CD14-positive monocyte (primary cell): ENCODE measurements at regions not wholly inside any gene's neighbourhood (a gene's known extent, or its start where the extent isn't known, plus 50 kb on each side); places are given as distances from the start of the nearest gene placed in this dataset.

Experiments
- DNase-seq, 3 donors: peaks; one replicate each; pipeline ENCODE4 v3.0.0-alpha.2; 2011 to 2022
- H2AFZ ChIP-seq: 2 replicates; pipeline ENCODE4 v1.6.0; 2012; ENCODE audit warnings: mild to moderate bottlenecking, low read depth, low read length, inconsistent platforms; ENCODE audit not compliant: insufficient read depth, poor library complexity, severe bottlenecking
- H3K27ac ChIP-seq, 2 donors: 1 replicate in 1 of 2; 2 replicates in 1 of 2; pipeline ENCODE4 v1.5.1; 2012 to 2013; ENCODE audit warnings: low read length in 2 of 2, control low read depth in 1 of 2, inconsistent platforms in 1 of 2, low read depth in 1 of 2, mild to moderate bottlenecking in 1 of 2
- H3K27me3 ChIP-seq, 2 donors: one replicate each; pipeline versions ENCODE4 v1.6.0 to v1.6.1; 2011 to 2013; ENCODE audit warnings: low read length in 2 of 2; ENCODE audit not compliant: control insufficient read depth in 2 of 2, insufficient read depth in 2 of 2
- H3K36me3 ChIP-seq, 2 donors: replicated peaks in 1 of 2; 1 replicate in 1 of 2; 2 replicates in 1 of 2; pipeline versions ENCODE4 v1.5.1 to v1.6.1; 2012 to 2013; ENCODE audit warnings: low read length in 2 of 2, control low read depth in 1 of 2, inconsistent platforms in 1 of 2, mild to moderate bottlenecking in 1 of 2; ENCODE audit not compliant: insufficient read depth in 2 of 2, control insufficient read depth in 1 of 2
- H3K4me1 ChIP-seq, 2 donors: 1 replicate in 1 of 2; 2 replicates in 1 of 2; pipeline versions ENCODE4 v1.5.1 to v1.6.1; 2012 to 2013; ENCODE audit warnings: low read length in 2 of 2, control low read depth in 1 of 2, inconsistent platforms in 1 of 2, mild to moderate bottlenecking in 1 of 2, moderate library complexity in 1 of 2; ENCODE audit not compliant: insufficient read depth in 2 of 2, control insufficient read depth in 1 of 2
- H3K4me2 ChIP-seq: replicated peaks from 2 replicates; pipeline ENCODE3; 2012; ENCODE audit warnings: low read length, moderate library complexity, mild to moderate bottlenecking; ENCODE audit not compliant: poor library complexity, severe bottlenecking; ENCODE audit errors: extremely low read depth
- H3K4me3 ChIP-seq, 3 experiments: fragments of 200-600 bp in 1 of 3; sonication (generic) in 1 of 3; replicated peaks in 1 of 3; 1 replicate in 2 of 3; 2 replicates in 1 of 3; pipeline ENCODE4 v1.5.1; 2011 to 2013; ENCODE audit warnings: low read length in 3 of 3, mild to moderate bottlenecking in 3 of 3, control low read depth in 2 of 3, low read depth in 2 of 3, inconsistent platforms in 1 of 3, moderate library complexity in 1 of 3
- H3K79me2 ChIP-seq: 2 replicates; pipeline ENCODE4 v1.6.0; 2012; ENCODE audit warnings: mild to moderate bottlenecking, control low read depth, inconsistent platforms, low read length, moderate library complexity; ENCODE audit not compliant: insufficient read depth
- H3K9ac ChIP-seq: 2 replicates; pipeline ENCODE4 v1.6.0; 2017; ENCODE audit warnings: low read length, mild to moderate bottlenecking; ENCODE audit not compliant: insufficient read depth, poor library complexity, severe bottlenecking
- H3K9me3 ChIP-seq, 2 donors: replicated peaks in 1 of 2; 1 replicate in 1 of 2; 2 replicates in 1 of 2; pipeline versions ENCODE4 v1.5.1 to v1.6.1; 2012 to 2013; ENCODE audit warnings: low read length in 2 of 2, control low read depth in 1 of 2; ENCODE audit not compliant: control insufficient read depth in 1 of 2, insufficient read depth in 1 of 2
- H4K20me1 ChIP-seq: 2 replicates; pipeline ENCODE4 v1.6.0; 2012; ENCODE audit warnings: mild to moderate bottlenecking, low read length, control low read depth, moderate library complexity; ENCODE audit not compliant: insufficient read depth
- H3K27ac Mint-ChIP-seq, 7 donors: one replicate each; pipeline ENCODE4 v1.8.0; 2020; ENCODE audit warnings: mild to moderate bottlenecking in 7 of 7, mixed read lengths in 7 of 7, moderate library complexity in 6 of 7, inconsistent platforms in 2 of 7
- H3K27me3 Mint-ChIP-seq, 3 donors: one replicate each; pipeline ENCODE4 v1.8.0; 2021 to 2022; ENCODE audit warnings: low read depth in 3 of 3, mild to moderate bottlenecking in 3 of 3, mixed read lengths in 3 of 3, moderate library complexity in 3 of 3, inconsistent platforms in 1 of 3
- H3K36me3 Mint-ChIP-seq, 2 donors: one replicate each; pipeline ENCODE4 v1.8.0; 2020; ENCODE audit warnings: mixed read lengths in 2 of 2, inconsistent platforms in 1 of 2, mild to moderate bottlenecking in 1 of 2
- H3K4me1 Mint-ChIP-seq: one replicate; pipeline ENCODE4 v1.8.0; 2020; ENCODE audit warnings: mild to moderate bottlenecking, mixed read lengths
- H3K4me3 Mint-ChIP-seq, 2 donors: one replicate each; pipeline ENCODE4 v1.8.0; 2020; ENCODE audit warnings: mild to moderate bottlenecking in 2 of 2, mixed read lengths in 2 of 2, moderate library complexity in 1 of 2
- H3K9me3 Mint-ChIP-seq, 7 donors: one replicate each; pipeline ENCODE4 v1.8.0; 2020 to 2022; ENCODE audit warnings: mixed read lengths in 7 of 7, mild to moderate bottlenecking in 6 of 7, moderate library complexity in 6 of 7, inconsistent platforms in 2 of 7
- CTCF ChIP-seq: fragments of 200-600 bp; IDR thresholded peaks from one replicate; pipeline ENCODE4 v1.8.0; 2022; ENCODE audit warnings: antibody characterized with exemption, mild to moderate bottlenecking
- WGBS: methylation state at CpG from one replicate; pipeline ENCODE4 v1.1.5; 2013; ENCODE audit warnings: missing lambda C conversion rate; ENCODE audit not compliant: insufficient coverage; 5-methylcytosine and 5-hydroxymethylcytosine counted together
- intact Hi-C, 2 donors: fragments of 100-400 bp; cut with micrococcal nuclease; formaldehyde crosslinking; loops; one replicate each; pipeline versions ENCODE4 v1.15.0 to v1.15.1; 2023

GRCh38 chr5:173757403-173758209 is 130.5 kb upstream of the CPEB4 start:
- H2AFZ ChIP-seq, result no peak overlapping the region
- H3K4me2 ChIP-seq, result no peak overlapping the region
- no peak for TF ChIP-seq CTCF
- no peak overlapping the region for H3K4me3 ChIP-seq
- H4K20me1 ChIP-seq, result no peaks in the 10 kb centered on the region
- no peaks in the 10 kb centered on the region for H3K9me3 ChIP-seq
- H3K4me1 ChIP-seq, result peaks cover under 1 to 4% of the 10 kb centered on the region in 2 donors
- Mint-ChIP-seq H3K9me3 (no peaks in the 10 kb centered on the region), H3K27me3 (peaks cover 2 to 4% (median 3%) of the 10 kb centered on the region in 3 donors), H3K4me1 (peaks cover 12% of the 10 kb centered on the region), H3K36me3 (no peaks in the 10 kb centered on the region), H3K27ac (no peak overlapping the region), H3K4me3 (no peak overlapping the region)
- no peak overlapping the region for H3K27ac ChIP-seq
- intact Hi-C loops, result no loop called here
- no peaks in the 10 kb centered on the region for H3K27me3 ChIP-seq
- no peak overlapping the region for H3K9ac ChIP-seq
- WGBS, result 94% methylated on average over 9 of the region's 12 CpGs
- no peaks in the 10 kb centered on the region for H3K79me2 ChIP-seq
- DNase-seq, result no peak
- H3K36me3 ChIP-seq, result no peaks in the 10 kb centered on the region

GRCh38 chr5:173758676-173759075 is 129.5 kb upstream of the CPEB4 start:
- intact Hi-C loops, result no loop called here
- no peak for DNase-seq
- Mint-ChIP-seq H3K4me3 (no peak overlapping the region), H3K36me3 (no peaks in the 10 kb centered on the region), H3K27ac (peak overlapping the region in 1 of 7 donors; percentile 53), H3K4me1 (peaks cover 20% of the 10 kb centered on the region), H3K9me3 (no peaks in the 10 kb centered on the region), H3K27me3 (peaks cover 3 to 4% (median 3%) of the 10 kb centered on the region in 3 donors)
- no peaks in the 10 kb centered on the region for H3K36me3 ChIP-seq
- no peaks in the 10 kb centered on the region for H3K27me3 ChIP-seq
- H3K4me3 ChIP-seq, result no peak overlapping the region
- peaks cover 11 to 14% of the 10 kb centered on the region in 2 donors for H3K4me1 ChIP-seq
- no peaks in the 10 kb centered on the region for H3K9me3 ChIP-seq
- H4K20me1 ChIP-seq, result no peaks in the 10 kb centered on the region
- H3K27ac ChIP-seq, result no peak overlapping the region
- 75% methylated on average over 1 of the region's 3 CpGs for WGBS
- H3K4me2 ChIP-seq, result no peak overlapping the region
- H3K79me2 ChIP-seq, result no peaks in the 10 kb centered on the region
- TF ChIP-seq CTCF, result no peak
- no peak overlapping the region for H2AFZ ChIP-seq
- H3K9ac ChIP-seq, result no peak overlapping the region
